ENCODE measurements at regions not wholly inside any gene's neighbourhood (a gene's known extent, or its start where the extent isn't known, plus 50 kb on each side); places are given as distances from the start of the nearest gene placed in this dataset.

GRCh38 chr4:124515591-124515990 lies 196.9 kb downstream of the ANKRD50 start:
- Histone ChIP-seq H3K4me1 (no peaks in the 10 kb centered on the region), H3K9me3 (replicated peaks) (no peaks in the 10 kb centered on the region), H3K27me3 (ENCODE audit: low read depth) (no peaks in the 10 kb centered on the region), H3K4me3 (no peak overlapping the region), H3K36me3 (no peaks in the 10 kb centered on the region), H3K27ac (replicated peaks) (no peak overlapping the region)
- TF ChIP-seq CTCF (IDR thresholded peaks at IDR 0.05; ENCODE audit: borderline replicate concordance), result no peak
- intact Hi-C loops (cut with micrococcal nuclease), result no loop called here
- no peak for DNase-seq

GRCh38 chr4:124519196-124519595 lies 193.3 kb downstream of the ANKRD50 start:
- DNase-seq, result no peak
- TF ChIP-seq CTCF (IDR thresholded peaks at IDR 0.05; ENCODE audit: borderline replicate concordance), result no peak
- intact Hi-C loops (cut with micrococcal nuclease), result no loop called here
- Histone ChIP-seq H3K4me3 (no peak overlapping the region), H3K27ac (replicated peaks) (no peak overlapping the region), H3K9me3 (replicated peaks) (no peaks in the 10 kb centered on the region), H3K27me3 (ENCODE audit: low read depth) (no peaks in the 10 kb centered on the region), H3K36me3 (no peaks in the 10 kb centered on the region), H3K4me1 (peaks cover 5% of the 10 kb centered on the region)

GRCh38 chr4:124523816-124524215 lies 188.7 kb downstream of the ANKRD50 start:
- TF ChIP-seq CTCF (IDR thresholded peaks at IDR 0.05; ENCODE audit: borderline replicate concordance), result no peak
- H3K9me3 ChIP-seq (replicated peaks), result no peaks in the 10 kb centered on the region
- intact Hi-C loops (cut with micrococcal nuclease), result no loop called here
- no peaks in the 10 kb centered on the region for H3K27me3 ChIP-seq (ENCODE audit: low read depth)
- no peaks in the 10 kb centered on the region for H3K36me3 ChIP-seq
- H3K4me3 ChIP-seq, result no peak overlapping the region
- DNase-seq, result no peak
- peaks cover 14% of the 10 kb centered on the region for H3K4me1 ChIP-seq
- H3K27ac ChIP-seq (replicated peaks), result no peak overlapping the region

- TF ChIP-seq CTCF (IDR thresholded peaks at IDR 0.05; ENCODE audit: borderline replicate concordance), result no peak
- no peak for DNase-seq
- no peaks in the 10 kb centered on the region for H3K36me3 ChIP-seq
- intact Hi-C loops (cut with micrococcal nuclease), result no loop called here
- no peaks in the 10 kb centered on the region for H3K27me3 ChIP-seq (ENCODE audit: low read depth)
- H3K4me1 ChIP-seq, result peaks cover 14% of the 10 kb centered on the region
- no peak overlapping the region for H3K4me3 ChIP-seq
- no peaks in the 10 kb centered on the region for H3K9me3 ChIP-seq (replicated peaks)
- no peak overlapping the region for H3K27ac ChIP-seq (replicated peaks)
These were observed 187.0 kb downstream of the ANKRD50 start for GRCh38 chr4:124525524-124525923.

GRCh38 chr4:124526331-124526730 lies 186.2 kb downstream of the ANKRD50 start:
- Histone ChIP-seq H3K36me3 (no peaks in the 10 kb centered on the region), H3K27me3 (ENCODE audit: low read depth) (no peaks in the 10 kb centered on the region), H3K4me1 (peaks cover 14% of the 10 kb centered on the region), H3K4me3 (no peak overlapping the region), H3K27ac (replicated peaks) (no peak overlapping the region), H3K9me3 (replicated peaks) (no peaks in the 10 kb centered on the region)
- no peak for TF ChIP-seq CTCF (IDR thresholded peaks at IDR 0.05; ENCODE audit: borderline replicate concordance)
- intact Hi-C loops (cut with micrococcal nuclease), result no loop called here
- DNase-seq, result no peak

GRCh38 chr4:124526769-124527168 lies 185.8 kb downstream of the ANKRD50 start:
- Histone ChIP-seq H3K36me3 (no peaks in the 10 kb centered on the region), H3K27ac (replicated peaks) (no peak overlapping the region), H3K27me3 (ENCODE audit: low read depth) (no peaks in the 10 kb centered on the region), H3K9me3 (replicated peaks) (no peaks in the 10 kb centered on the region), H3K4me3 (no peak overlapping the region), H3K4me1 (peaks cover 14% of the 10 kb centered on the region)
- DNase-seq, result no peak
- TF ChIP-seq CTCF (IDR thresholded peaks at IDR 0.05; ENCODE audit: borderline replicate concordance), result no peak
- intact Hi-C loops (cut with micrococcal nuclease), result no loop called here

All from left ventricle myocardium inferior (tissue), 1 donor.